ENCODE measurements at regions not wholly inside any gene's neighbourhood (a gene's known extent, or its start where the extent isn't known, plus 50 kb on each side); places are given as distances from the start of the nearest gene placed in this dataset.

DNA sequence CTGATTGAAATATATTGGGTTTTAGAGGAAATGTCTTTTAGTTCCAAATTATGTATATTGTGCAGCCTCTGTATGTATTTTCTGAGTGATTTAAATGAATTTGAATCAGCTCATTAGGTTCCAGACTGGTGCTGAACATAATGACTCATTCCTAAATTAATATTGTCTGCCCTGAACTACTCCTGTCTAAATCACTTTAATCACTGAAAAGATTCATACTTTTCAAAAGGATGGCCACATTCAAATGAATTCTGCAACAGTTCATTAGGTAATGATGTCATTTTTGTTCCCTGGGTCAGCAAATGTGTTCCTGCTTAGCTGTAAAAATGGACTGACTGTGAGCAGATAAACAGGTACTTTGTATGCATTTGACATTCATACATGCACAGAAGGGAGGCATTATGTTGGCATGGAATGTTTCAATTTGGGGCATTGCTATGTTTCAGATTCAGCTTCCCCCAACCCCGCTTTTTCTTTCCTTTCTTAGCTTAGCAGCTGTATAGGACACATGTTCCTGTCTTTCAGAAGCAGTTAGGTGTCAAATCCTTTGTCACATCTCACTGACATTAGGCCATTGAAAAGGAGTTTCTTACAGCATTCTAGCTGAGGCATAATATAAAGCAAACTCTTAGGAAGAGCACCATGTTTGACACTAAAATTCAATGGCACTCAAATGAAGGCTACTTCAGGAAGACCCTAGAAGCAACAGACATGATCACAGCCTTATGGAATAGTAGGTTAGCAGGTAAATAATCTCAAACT is 318.5 kb upstream of the ARPP21 start:
- no peak for TF ChIP-seq CTCF (IDR thresholded peaks at IDR 0.05)
- intact Hi-C loops (cut with micrococcal nuclease), result no loop called here
- CTCF ChIA-PET, result no interaction called here
- POLR2A ChIA-PET, result no interaction called here
- ATAC-seq (ENCODE audit: low read depth), result no peak
- Mint-ChIP-seq H3K9me3 (no peaks in the 10 kb centered on the region), H3K4me3 (no peak overlapping the region), H3K27ac (no peak overlapping the region), H3K27me3 (no peaks in the 10 kb centered on the region), H3K4me1 (no peaks in the 10 kb centered on the region), H3K36me3 (ENCODE audit: low read depth) (no peaks in the 10 kb centered on the region)
- no peak for DNase-seq

- POLR2A ChIA-PET, result no interaction called here
- Mint-ChIP-seq H3K9me3 (no peaks in the 10 kb centered on the region), H3K36me3 (ENCODE audit: low read depth) (no peaks in the 10 kb centered on the region), H3K4me3 (no peak overlapping the region), H3K4me1 (no peaks in the 10 kb centered on the region), H3K27ac (no peak overlapping the region), H3K27me3 (no peaks in the 10 kb centered on the region)
- no peak for TF ChIP-seq CTCF (IDR thresholded peaks at IDR 0.05)
- DNase-seq (no peak), ATAC-seq (ENCODE audit: low read depth) (no peak)
- intact Hi-C loops (cut with micrococcal nuclease), result no loop called here
- CTCF ChIA-PET, result no interaction called here
Measured at GRCh38 chr3:35322070-35322469, 317.3 kb upstream of the ARPP21 start.

DNA sequence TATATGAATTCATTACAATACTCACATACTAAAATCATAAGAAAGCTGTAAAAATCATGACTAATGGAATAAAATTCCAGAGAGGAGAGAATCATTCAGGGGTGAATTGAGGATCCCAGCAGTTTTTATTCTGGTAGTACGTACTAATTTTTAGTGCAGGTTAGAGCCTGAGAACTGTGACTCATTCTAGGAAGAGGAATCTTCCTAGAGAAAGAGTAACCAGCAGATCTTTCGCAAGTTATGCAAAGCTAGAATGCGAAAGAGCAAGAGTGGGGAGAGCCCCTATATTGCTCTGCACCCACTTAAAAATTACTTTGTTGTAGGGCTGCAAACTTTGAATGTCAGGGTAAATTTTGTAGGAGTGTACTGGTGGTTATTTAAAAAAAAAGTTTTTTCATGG is 303.6 kb upstream of the ARPP21 start:
- Mint-ChIP-seq H3K27ac (no peak overlapping the region), H3K36me3 (ENCODE audit: low read depth) (no peaks in the 10 kb centered on the region), H3K4me3 (no peak overlapping the region), H3K9me3 (peaks cover 4% of the 10 kb centered on the region), H3K4me1 (no peaks in the 10 kb centered on the region), H3K27me3 (no peaks in the 10 kb centered on the region)
- no peak for TF ChIP-seq CTCF (IDR thresholded peaks at IDR 0.05)
- no peak for DNase-seq
- ATAC-seq (ENCODE audit: low read depth), result no peak
- ChIA-PET CTCF (no interaction called here), POLR2A (no interaction called here)
- intact Hi-C loops (cut with micrococcal nuclease), result no loop called here

GRCh38 chr3:35336601-35337000 is 302.7 kb upstream of the ARPP21 start:
- no peaks in the 10 kb centered on the region for H3K36me3 Mint-ChIP-seq (ENCODE audit: low read depth)
- H3K4me1 Mint-ChIP-seq, result no peaks in the 10 kb centered on the region
- TF ChIP-seq CTCF (IDR thresholded peaks at IDR 0.05), result no peak
- ChIA-PET CTCF (no interaction called here), POLR2A (no interaction called here)
- DNase-seq, result no peak
- peaks cover under 1% of the 10 kb centered on the region for H3K9me3 Mint-ChIP-seq
- ATAC-seq (ENCODE audit: low read depth), result no peak
- no peak overlapping the region for H3K27ac Mint-ChIP-seq
- H3K4me3 Mint-ChIP-seq, result no peak overlapping the region
- intact Hi-C loops (cut with micrococcal nuclease), result no loop called here
- H3K27me3 Mint-ChIP-seq, result no peaks in the 10 kb centered on the region

- CTCF ChIA-PET, result no interaction called here
- DNase-seq, result no peak
- intact Hi-C loops (cut with micrococcal nuclease), result no loop called here
- POLR2A ChIA-PET, result no interaction called here
- Mint-ChIP-seq H3K4me1 (no peaks in the 10 kb centered on the region), H3K9me3 (no peaks in the 10 kb centered on the region), H3K4me3 (no peak overlapping the region), H3K27me3 (no peaks in the 10 kb centered on the region), H3K27ac (no peak overlapping the region), H3K36me3 (ENCODE audit: low read depth) (no peaks in the 10 kb centered on the region)
- no peak for ATAC-seq (ENCODE audit: low read depth)
- TF ChIP-seq CTCF (IDR thresholded peaks at IDR 0.05), result no peak
Measured at GRCh38 chr3:35338186-35338585, 301.1 kb upstream of the ARPP21 start.

Measured in activated B cell treated with CpG ODN at 0.5 μM for 24 hours (primary cell).